Ecto neural progenitor cell (in vitro differentiated cells): ENCODE measurements at regions not wholly inside any gene's neighbourhood (a gene's known extent, or its start where the extent isn't known, plus 50 kb on each side); places are given as distances from the start of the nearest gene placed in this dataset.

Experiments used
- DNase-seq: peaks from one replicate; pipeline ENCODE4 v3.0.0-alpha.2; 2018; ENCODE audit warnings: low spot score

- DNase-seq: no peak
Observed at GRCh38 chr6:125544819-125545218, 204.6 kb upstream of the HEY2 start.

- no peak for DNase-seq
Observed at GRCh38 chr6:125546841-125547251, 202.6 kb upstream of the HEY2 start.

GRCh38 chr6:125547381-125547780, 202.1 kb upstream of the HEY2 start:
- no peak for DNase-seq

GRCh38 chr6:125549202-125549884, 200.1 kb upstream of the HEY2 start:
- DNase-seq: no peak

- no peak for DNase-seq
Observed at GRCh38 chr6:125550892-125551291, 198.5 kb upstream of the HEY2 start.

GRCh38 chr6:125552819-125553218, 196.6 kb upstream of the HEY2 start:
- no peak for DNase-seq

GRCh38 chr6:125554456-125554855, 195.0 kb upstream of the HEY2 start:
- no peak for DNase-seq

GRCh38 chr6:125558241-125558843, 191.1 kb upstream of the HEY2 start:
- DNase-seq: peak; percentile 77

GRCh38 chr6:125558907-125559306, 190.5 kb upstream of the HEY2 start:
- DNase-seq: no peak

GRCh38 chr6:125562156-125562555, 187.3 kb upstream of the HEY2 start:
- no peak for DNase-seq

- DNase-seq: no peak
Observed at GRCh38 chr6:125564941-125565340, 184.5 kb upstream of the HEY2 start.

GRCh38 chr6:125567407-125567806, 182.0 kb upstream of the HEY2 start:
- DNase-seq: no peak

- DNase-seq: no peak
Observed at GRCh38 chr6:125568609-125569008, 180.8 kb upstream of the HEY2 start.

GRCh38 chr6:125570526-125570925, 178.9 kb upstream of the HEY2 start:
- no peak for DNase-seq

- DNase-seq: no peak
Observed at GRCh38 chr6:125571207-125571755, 178.2 kb upstream of the HEY2 start.

GRCh38 chr6:125574604-125575003, 174.8 kb upstream of the HEY2 start:
- no peak for DNase-seq

- no peak for DNase-seq
Observed at GRCh38 chr6:125577124-125577662, 172.2 kb upstream of the HEY2 start.

GRCh38 chr6:125584468-125584939, 164.9 kb upstream of the HEY2 start:
- DNase-seq: peak; percentile 81

- no peak for DNase-seq
Observed at GRCh38 chr6:125585470-125585869, 164.0 kb upstream of the HEY2 start.

- no peak for DNase-seq
Observed at GRCh38 chr6:125586074-125586473, 163.4 kb upstream of the HEY2 start.

- DNase-seq: no peak
Observed at GRCh38 chr6:125586605-125587004, 162.8 kb upstream of the HEY2 start.

GRCh38 chr6:125587666-125588632, 161.5 kb upstream of the HEY2 start:
- DNase-seq: no peak
